ENCODE measurements at regions not wholly inside any gene's neighbourhood (a gene's known extent, or its start where the extent isn't known, plus 50 kb on each side); places are given as distances from the start of the nearest gene placed in this dataset.

- TF ChIP-seq, protein P1, sequence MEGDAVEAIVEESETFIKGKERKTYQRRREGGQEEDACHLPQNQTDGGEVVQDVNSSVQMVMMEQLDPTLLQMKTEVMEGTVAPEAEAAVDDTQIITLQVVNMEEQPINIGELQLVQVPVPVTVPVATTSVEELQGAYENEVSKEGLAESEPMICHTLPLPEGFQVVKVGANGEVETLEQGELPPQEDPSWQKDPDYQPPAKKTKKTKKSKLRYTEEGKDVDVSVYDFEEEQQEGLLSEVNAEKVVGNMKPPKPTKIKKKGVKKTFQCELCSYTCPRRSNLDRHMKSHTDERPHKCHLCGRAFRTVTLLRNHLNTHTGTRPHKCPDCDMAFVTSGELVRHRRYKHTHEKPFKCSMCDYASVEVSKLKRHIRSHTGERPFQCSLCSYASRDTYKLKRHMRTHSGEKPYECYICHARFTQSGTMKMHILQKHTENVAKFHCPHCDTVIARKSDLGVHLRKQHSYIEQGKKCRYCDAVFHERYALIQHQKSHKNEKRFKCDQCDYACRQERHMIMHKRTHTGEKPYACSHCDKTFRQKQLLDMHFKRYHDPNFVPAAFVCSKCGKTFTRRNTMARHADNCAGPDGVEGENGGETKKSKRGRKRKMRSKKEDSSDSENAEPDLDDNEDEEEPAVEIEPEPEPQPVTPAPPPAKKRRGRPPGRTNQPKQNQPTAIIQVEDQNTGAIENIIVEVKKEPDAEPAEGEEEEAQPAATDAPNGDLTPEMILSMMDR (IDR thresholded peaks at IDR 0.05; ENCODE audit: poor library complexity): no peak
- TF ChIP-seq EZH2phosphoT487 (IDR thresholded peaks at IDR 0.05; ENCODE audit: low read depth, severe bottlenecking, unreplicated experiment) (no peak), EZH2 (IDR thresholded peaks at IDR 0.05; ENCODE audit: borderline replicate concordance) (no peak)
Measured at GRCh38 chr2:83949361-83949760, 509.7 kb downstream of the SUCLG1 start.
